ENCODE measurements at regions not wholly inside any gene's neighbourhood (a gene's known extent, or its start where the extent isn't known, plus 50 kb on each side); places are given as distances from the start of the nearest gene placed in this dataset.

DNA sequence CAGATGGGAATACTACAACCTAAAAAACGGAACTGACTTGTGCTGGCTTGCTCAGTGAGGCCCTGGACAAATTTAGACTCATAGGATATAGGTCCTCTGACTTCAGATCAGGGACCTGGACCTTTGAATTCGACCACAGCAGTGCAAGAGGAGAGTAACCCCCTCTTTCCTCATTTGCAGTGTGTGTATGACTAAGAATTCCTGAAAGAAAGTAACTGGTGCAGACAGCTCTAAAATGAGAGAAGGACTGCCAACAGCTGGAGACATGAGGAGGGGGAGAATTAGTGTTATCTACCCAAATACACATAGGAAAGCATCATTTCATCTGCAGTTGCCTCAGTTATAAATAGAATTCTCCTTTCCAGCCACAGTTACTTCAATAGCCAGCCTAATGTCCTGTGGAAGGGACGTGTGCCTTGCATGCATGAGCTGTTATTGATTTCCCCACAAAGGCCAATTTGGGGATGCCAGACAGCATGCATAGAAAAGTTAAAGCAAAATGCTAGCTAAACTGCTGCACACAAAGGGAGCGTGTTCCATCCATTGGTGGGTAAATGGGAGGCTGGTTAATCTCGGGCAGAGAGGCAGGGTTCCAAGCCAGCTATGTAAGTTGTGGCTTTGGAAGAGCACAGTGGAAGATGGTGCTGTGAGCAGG is 442.7 kb downstream of the CDK5RAP2 start:
- H3K4me2 ChIP-seq (ENCODE audit: insufficient read depth, insufficient read length, low read length), result no peak overlapping the region
- peaks cover 29 to 35% of the 10 kb centered on the region in 2 experiments for H3K9me3 Mint-ChIP-seq

More for the DNA sequence above, 442.7 kb downstream of the CDK5RAP2 start:
- H3K27me3 ChIP-seq (ENCODE audit: insufficient read depth, low read length), result no peaks in the 10 kb centered on the region
- no peak for DNase-seq
- no peaks in the 10 kb centered on the region for H3K79me2 ChIP-seq (ENCODE audit: insufficient read depth, low read length)
- no peak overlapping the region for H3K9ac ChIP-seq (ENCODE audit: extremely low read depth, insufficient read length, low read length)
- no peak overlapping the region for H3T11ph ChIP-seq (ENCODE audit: low read length)
- H2AK5ac ChIP-seq (ENCODE audit: insufficient read length, low read length), result no peak overlapping the region
- no CpG with 5 or more reads among the region's 5 CpGs for WGBS (ENCODE audit: extremely low coverage, insufficient read length, low lambda C conversion rate)
- Mint-ChIP-seq H3K4me1 (no peaks in the 10 kb centered on the region), H3K36me3 (ENCODE audit: insufficient read depth in 1 of 3, low read depth in 3 of 3) (peaks cover 6 to 25% (median 12%) of the 10 kb centered on the region in 3 experiments; a peak in 6 of 7 replicates), H3K27ac (no peak overlapping the region; a peak in 1 of 7 replicates), H3K4me3 (no peak overlapping the region), H3K27me3 (ENCODE audit: low read depth) (peaks cover 5% of the 10 kb centered on the region; the same call in 1 of the 2 replicates)
- H4K5ac ChIP-seq (ENCODE audit: insufficient read length, low read depth, low read length), result no peak overlapping the region
- H3K9me3 ChIP-seq (ENCODE audit: control insufficient read depth, low read depth, low read length), result no peaks in the 10 kb centered on the region
- no peaks in the 10 kb centered on the region for H3K79me1 ChIP-seq (ENCODE audit: insufficient read depth, low read depth, low read length, poor library complexity, severe bottlenecking)
- H3K27ac ChIP-seq (ENCODE audit: insufficient read length, low read depth, low read length), result no peak overlapping the region
- TF ChIP-seq, protein P1, sequence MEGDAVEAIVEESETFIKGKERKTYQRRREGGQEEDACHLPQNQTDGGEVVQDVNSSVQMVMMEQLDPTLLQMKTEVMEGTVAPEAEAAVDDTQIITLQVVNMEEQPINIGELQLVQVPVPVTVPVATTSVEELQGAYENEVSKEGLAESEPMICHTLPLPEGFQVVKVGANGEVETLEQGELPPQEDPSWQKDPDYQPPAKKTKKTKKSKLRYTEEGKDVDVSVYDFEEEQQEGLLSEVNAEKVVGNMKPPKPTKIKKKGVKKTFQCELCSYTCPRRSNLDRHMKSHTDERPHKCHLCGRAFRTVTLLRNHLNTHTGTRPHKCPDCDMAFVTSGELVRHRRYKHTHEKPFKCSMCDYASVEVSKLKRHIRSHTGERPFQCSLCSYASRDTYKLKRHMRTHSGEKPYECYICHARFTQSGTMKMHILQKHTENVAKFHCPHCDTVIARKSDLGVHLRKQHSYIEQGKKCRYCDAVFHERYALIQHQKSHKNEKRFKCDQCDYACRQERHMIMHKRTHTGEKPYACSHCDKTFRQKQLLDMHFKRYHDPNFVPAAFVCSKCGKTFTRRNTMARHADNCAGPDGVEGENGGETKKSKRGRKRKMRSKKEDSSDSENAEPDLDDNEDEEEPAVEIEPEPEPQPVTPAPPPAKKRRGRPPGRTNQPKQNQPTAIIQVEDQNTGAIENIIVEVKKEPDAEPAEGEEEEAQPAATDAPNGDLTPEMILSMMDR (conservative IDR thresholded peaks at IDR 0.05), result no peak
- H3K18ac ChIP-seq (ENCODE audit: insufficient read length, low read depth, low read length), result no peak overlapping the region
- no peak overlapping the region for H3K14ac ChIP-seq (ENCODE audit: insufficient read depth, low read length)
- no peak overlapping the region for H4K8ac ChIP-seq (replicated peaks; ENCODE audit: insufficient read length, low read depth, low read length)
- H3K4me1 ChIP-seq (ENCODE audit: insufficient read depth, low read length), result no peaks in the 10 kb centered on the region
- H3K23ac ChIP-seq (ENCODE audit: insufficient read length, low read depth, low read length), result no peak overlapping the region
- H3K4ac ChIP-seq (ENCODE audit: low read depth, low read length), result no peak overlapping the region
- H2BK15ac ChIP-seq (ENCODE audit: low read depth, low read length), result no peak overlapping the region
- H2BK20ac ChIP-seq (ENCODE audit: low read depth, low read length, poor library complexity, severe bottlenecking), result no peak overlapping the region
- no peak overlapping the region for H2AFZ ChIP-seq (ENCODE audit: low read length)
- H3K23me2 ChIP-seq (ENCODE audit: insufficient read length, low read depth, low read length, poor library complexity, severe bottlenecking), result no peaks in the 10 kb centered on the region
- H2BK120ac ChIP-seq (ENCODE audit: low read depth, low read length, poor library complexity, severe bottlenecking), result no peak overlapping the region
- H2BK12ac ChIP-seq (ENCODE audit: insufficient read length, low read depth, low read length), result no peak overlapping the region
- no peak overlapping the region for H2BK5ac ChIP-seq (ENCODE audit: insufficient read length, low read length)
- H3K56ac ChIP-seq (ENCODE audit: insufficient read length, low read depth, low read length), result no peak overlapping the region
- H4K91ac ChIP-seq (ENCODE audit: insufficient read length, low read depth, low read length), result no peak overlapping the region
- no peaks in the 10 kb centered on the region for H4K20me1 ChIP-seq (ENCODE audit: control insufficient read depth, insufficient read depth, insufficient read length)

All from H9 (cell line).